Ascending aorta (tissue), 2 donors: ENCODE measurements at regions not wholly inside any gene's neighbourhood (a gene's known extent, or its start where the extent isn't known, plus 50 kb on each side); places are given as distances from the start of the nearest gene placed in this dataset.
A peak's percentile ranks its signal among the peaks of the same experiment; 100 is the strongest.

Experiments
- DNase-seq, 2 donors: peaks; one replicate each; pipeline ENCODE4 v3.0.0-alpha.2; 2019; ENCODE audit warnings: low spot score in 2 of 2
- H3K27ac ChIP-seq, 2 donors: fragments of 200-600 bp; sonication (generic); one replicate each; pipeline ENCODE4 v1.5.1; 2016 to 2017; ENCODE audit warnings: mild to moderate bottlenecking in 1 of 2
- H3K27me3 ChIP-seq: fragments of 200-600 bp; sonication (generic); one replicate; pipeline ENCODE4 v1.5.1; 2017
- H3K36me3 ChIP-seq, 2 donors: fragments of 200-600 bp; sonication (generic); one replicate each; pipeline ENCODE4 v1.5.1; 2016
- H3K4me1 ChIP-seq, 2 donors: fragments of 200-600 bp; sonication (generic); one replicate each; pipeline ENCODE4 v1.5.1; 2016 to 2017; ENCODE audit warnings: mild to moderate bottlenecking in 1 of 2
- H3K4me3 ChIP-seq, 2 donors: fragments of 200-600 bp; sonication (generic); one replicate each; pipeline ENCODE4 v1.5.1; 2016 to 2017; ENCODE audit warnings: mild to moderate bottlenecking in 1 of 2
- H3K9me3 ChIP-seq, 2 donors: fragments of 200-600 bp; sonication (generic); one replicate each; pipeline ENCODE4 v1.5.1; 2016
- intact Hi-C: fragments of 100-400 bp; cut with DNase I; formaldehyde crosslinking; loops from one replicate; pipeline ENCODE4 v1.15.1; 2023
- TF ChIP-seq, protein P1 (sequence below), 3 experiments: fragments of 200-600 bp in 2 of 3; fragments of 450-650 bp in 1 of 3; sonication (generic) in 2 of 3; IDR thresholded peaks; one replicate each; pipeline ENCODE4 v1.5.1; 2016 to 2019; ENCODE audit warnings: antibody characterized with exemption in 3 of 3, mild to moderate bottlenecking in 1 of 3, moderate library complexity in 1 of 3

DNA sequence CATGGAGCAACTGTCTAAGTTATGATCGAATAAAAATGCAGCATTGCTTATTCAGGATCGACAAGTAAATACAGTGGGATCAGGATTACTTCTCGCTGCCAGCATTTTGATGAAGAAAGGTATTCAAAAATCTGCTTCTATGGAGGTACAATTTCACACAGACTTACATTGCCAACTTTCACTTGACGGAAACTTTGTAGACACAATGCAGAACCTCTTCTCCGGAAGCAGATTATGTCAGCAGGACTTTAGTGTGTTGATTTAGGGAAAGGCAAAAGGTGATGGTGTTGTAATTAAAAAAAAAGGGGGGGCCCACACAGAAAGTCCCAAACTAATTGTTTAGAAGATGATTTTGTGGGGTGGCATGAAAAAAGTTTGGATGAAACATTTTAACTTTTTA lies 462.4 kb upstream of the KLF6 start:
- H3K27me3 ChIP-seq: no peaks in the 10 kb centered on the region
- no peaks in the 10 kb centered on the region for H3K36me3 ChIP-seq
- peak overlapping the region; percentile 87 to 94 for H3K27ac ChIP-seq
- TF ChIP-seq, protein P1, sequence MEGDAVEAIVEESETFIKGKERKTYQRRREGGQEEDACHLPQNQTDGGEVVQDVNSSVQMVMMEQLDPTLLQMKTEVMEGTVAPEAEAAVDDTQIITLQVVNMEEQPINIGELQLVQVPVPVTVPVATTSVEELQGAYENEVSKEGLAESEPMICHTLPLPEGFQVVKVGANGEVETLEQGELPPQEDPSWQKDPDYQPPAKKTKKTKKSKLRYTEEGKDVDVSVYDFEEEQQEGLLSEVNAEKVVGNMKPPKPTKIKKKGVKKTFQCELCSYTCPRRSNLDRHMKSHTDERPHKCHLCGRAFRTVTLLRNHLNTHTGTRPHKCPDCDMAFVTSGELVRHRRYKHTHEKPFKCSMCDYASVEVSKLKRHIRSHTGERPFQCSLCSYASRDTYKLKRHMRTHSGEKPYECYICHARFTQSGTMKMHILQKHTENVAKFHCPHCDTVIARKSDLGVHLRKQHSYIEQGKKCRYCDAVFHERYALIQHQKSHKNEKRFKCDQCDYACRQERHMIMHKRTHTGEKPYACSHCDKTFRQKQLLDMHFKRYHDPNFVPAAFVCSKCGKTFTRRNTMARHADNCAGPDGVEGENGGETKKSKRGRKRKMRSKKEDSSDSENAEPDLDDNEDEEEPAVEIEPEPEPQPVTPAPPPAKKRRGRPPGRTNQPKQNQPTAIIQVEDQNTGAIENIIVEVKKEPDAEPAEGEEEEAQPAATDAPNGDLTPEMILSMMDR (IDR thresholded peaks at IDR 0.05): no peak
- DNase-seq: no peak
- H3K4me1 ChIP-seq: peaks cover 3 to 27% of the 10 kb centered on the region in 2 donors
- H3K4me3 ChIP-seq: peak overlapping the region in 1 of 2 donors; percentile 2
- no peaks in the 10 kb centered on the region for H3K9me3 ChIP-seq
- intact Hi-C loops: loop anchor here (2.0 kb wide), 1 partner anchor 33 kb away; no protein-coding TSS in a partner anchor

GRCh38 chr10:4246881-4247358 lies 461.9 kb upstream of the KLF6 start:
- Histone ChIP-seq H3K4me1 (peaks cover 3 to 27% of the 10 kb centered on the region in 2 donors), H3K27me3 (no peaks in the 10 kb centered on the region), H3K9me3 (no peaks in the 10 kb centered on the region), H3K36me3 (no peaks in the 10 kb centered on the region), H3K4me3 (peak overlapping the region in 1 of 2 donors; percentile 2), H3K27ac (peak overlapping the region; percentile 87 to 94)
- intact Hi-C loops: loop anchor here (2.0 kb wide), 1 partner anchor 34 kb away; no protein-coding TSS in a partner anchor
- DNase-seq: no peak
- TF ChIP-seq, protein P1 (IDR thresholded peaks at IDR 0.05): no peak

DNA sequence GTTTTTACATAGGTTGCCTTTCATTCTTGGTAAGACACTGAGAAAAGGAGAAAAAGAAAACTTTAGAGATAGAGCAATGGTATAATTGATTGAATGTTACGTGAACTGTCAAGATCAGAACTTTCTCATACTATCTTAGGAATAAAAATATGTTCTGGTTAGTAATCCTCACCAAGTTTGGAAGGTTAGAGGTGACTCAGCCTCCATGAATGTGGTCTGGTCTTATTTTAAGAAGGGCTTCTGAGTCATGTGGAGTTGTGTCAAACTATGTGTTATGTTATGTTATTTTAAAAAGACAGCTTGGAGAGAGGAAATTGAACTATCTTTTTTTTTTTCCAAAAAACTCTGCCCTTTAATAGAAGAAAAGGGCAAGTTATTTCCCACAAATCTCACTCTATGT lies 458.6 kb upstream of the KLF6 start:
- peaks cover 3 to 25% of the 10 kb centered on the region in 2 donors for H3K4me1 ChIP-seq

DNA sequence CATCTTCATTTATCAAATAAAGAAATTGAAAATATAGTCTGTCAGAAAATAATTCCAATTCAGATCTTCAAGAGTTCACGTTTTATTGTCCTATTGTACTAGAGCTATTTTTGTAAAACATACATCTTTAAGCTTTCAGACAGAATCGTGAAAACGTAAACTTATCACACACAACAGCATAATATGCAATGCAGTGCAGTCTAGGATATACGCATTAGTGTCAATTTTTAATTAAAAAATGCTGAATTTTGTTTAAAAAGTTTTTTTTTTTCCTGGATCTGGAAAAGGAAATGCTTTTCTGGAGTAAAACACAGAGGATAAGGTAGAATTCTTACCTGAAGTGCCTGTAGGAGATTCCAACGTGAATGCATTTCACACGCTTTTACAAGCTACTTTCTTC lies 458.2 kb upstream of the KLF6 start:
- Histone ChIP-seq H3K36me3 (peaks cover 0 to 7% of the 10 kb centered on the region in 2 donors), H3K27me3 (no peaks in the 10 kb centered on the region), H3K4me1 (peaks cover 3 to 25% of the 10 kb centered on the region in 2 donors), H3K27ac (peak overlapping the region; percentile 87 to 94), H3K9me3 (no peaks in the 10 kb centered on the region), H3K4me3 (peak overlapping the region; percentile 53 to 61)
- no peak for DNase-seq
- TF ChIP-seq, protein P1 (IDR thresholded peaks at IDR 0.05): no peak
- intact Hi-C loops: loop anchor here (2.0 to 5.0 kb wide), 12 partner anchors 102 to 1016 kb away; no protein-coding TSS in a partner anchor

More for the DNA sequence above, 458.6 kb upstream of the KLF6 start:
- Histone ChIP-seq H3K27ac (peak overlapping the region; percentile 87 to 94), H3K9me3 (no peaks in the 10 kb centered on the region), H3K27me3 (no peaks in the 10 kb centered on the region), H3K36me3 (peaks cover 0 to 2% of the 10 kb centered on the region in 2 donors), H3K4me3 (peak overlapping the region; percentile 53 to 61)
- TF ChIP-seq, protein P1 (IDR thresholded peaks at IDR 0.05): no peak
- intact Hi-C loops: loop anchor here (2.0 to 5.0 kb wide), 12 partner anchors 101 to 1016 kb away; no protein-coding TSS in a partner anchor
- peak in 1 of 2 donors; percentile 86 for DNase-seq

- Histone ChIP-seq H3K9me3 (peaks cover 0 to 5% of the 10 kb centered on the region in 2 donors), H3K4me3 (peak overlapping the region; percentile 53 to 61), H3K4me1 (peaks cover 3 to 25% of the 10 kb centered on the region in 2 donors), H3K27ac (peak overlapping the region; percentile 87 to 94), H3K27me3 (no peaks in the 10 kb centered on the region), H3K36me3 (peaks cover 0 to 11% of the 10 kb centered on the region in 2 donors)
- DNase-seq: no peak
- intact Hi-C loops: loop anchor here (2.0 to 5.0 kb wide), 12 partner anchors 102 to 1015 kb away; no protein-coding TSS in a partner anchor
- TF ChIP-seq, protein P1 (IDR thresholded peaks at IDR 0.05): no peak
Observed at GRCh38 chr10:4242561-4243035, 457.6 kb upstream of the KLF6 start.
